Gastrocnemius medialis (tissue), 4 donors: ENCODE measurements at regions not wholly inside any gene's neighbourhood (a gene's known extent, or its start where the extent isn't known, plus 50 kb on each side); places are given as distances from the start of the nearest gene placed in this dataset.

Experiments
- ATAC-seq, 2 donors: fragments of 150-250 bp; one replicate each; pipeline ENCODE4 v1.9.1; 2016
- DNase-seq, 2 donors: peaks; one replicate each; pipeline ENCODE4 v3.0.0-alpha.2; 2019
- H3K27ac ChIP-seq, 4 donors: fragments of 200-600 bp; sonication (generic); 1 replicate in 1 of 4; 2 replicates in 3 of 4; pipeline ENCODE4 v1.5.1; 2016 to 2018; ENCODE audit warnings: mild to moderate bottlenecking in 2 of 4, moderate library complexity in 1 of 4
- H3K27me3 ChIP-seq, 3 donors: fragments of 200-600 bp; sonication (generic) in 2 of 3; 1 replicate in 1 of 3; 2 replicates in 2 of 3; pipeline versions ENCODE4 v1.5.1 to v1.6.0; 2016 to 2019; ENCODE audit warnings: mild to moderate bottlenecking in 1 of 3, moderate library complexity in 1 of 3
- H3K36me3 ChIP-seq, 2 donors: fragments of 200-600 bp; sonication (generic) in 1 of 2; one replicate each; pipeline ENCODE4 v1.5.1; 2017 to 2018
- H3K4me1 ChIP-seq, 2 donors: fragments of 200-600 bp; sonication (generic) in 1 of 2; one replicate each; pipeline ENCODE4 v1.5.1; 2016 to 2017; ENCODE audit warnings: mild to moderate bottlenecking in 2 of 2
- H3K4me3 ChIP-seq, 4 donors: fragments of 200-600 bp; sonication (generic) in 3 of 4; 1 replicate in 1 of 4; 2 replicates in 3 of 4; pipeline ENCODE4 v1.5.1; 2016 to 2019; ENCODE audit warnings: mild to moderate bottlenecking in 2 of 4
- H3K9me3 ChIP-seq, 3 donors: fragments of 200-600 bp; sonication (generic) in 2 of 3; 1 replicate in 1 of 3; 2 replicates in 2 of 3; pipeline ENCODE4 v1.5.1; 2016 to 2019
- POLR2A ChIP-seq, 2 donors: fragments of 450-650 bp; IDR thresholded peaks; one replicate each; pipeline ENCODE4 v1.6.1; 2017; ENCODE audit warnings: antibody characterized with exemption in 2 of 2, mild to moderate bottlenecking in 2 of 2, moderate library complexity in 2 of 2
- in situ Hi-C, 4 donors: fragments of 200-750 bp; cut with MboI; loops; one replicate each; pipeline versions ENCODE4 v1.15.0 to v1.8.0; 2017; ENCODE audit warnings: low sequenced_read_pairs in 4 of 4
- intact Hi-C: fragments of 100-400 bp; cut with DNase I; formaldehyde crosslinking; loops from one replicate; pipeline ENCODE4 v1.15.1; 2023; ENCODE audit warnings: low total_unique reads
- TF ChIP-seq, protein P1 (sequence below), 5 experiments: fragments of 450-650 bp in 3 of 5; fragments of 200-600 bp in 2 of 5; sonication (generic) in 2 of 5; IDR thresholded peaks in 4 of 5; conservative IDR thresholded peaks in 1 of 5; 1 replicate in 4 of 5; 2 replicates in 1 of 5; pipeline ENCODE4 v1.5.1; 2016 to 2019; ENCODE audit warnings: antibody characterized with exemption in 5 of 5, mild to moderate bottlenecking in 3 of 5, moderate library complexity in 3 of 5

DNA sequence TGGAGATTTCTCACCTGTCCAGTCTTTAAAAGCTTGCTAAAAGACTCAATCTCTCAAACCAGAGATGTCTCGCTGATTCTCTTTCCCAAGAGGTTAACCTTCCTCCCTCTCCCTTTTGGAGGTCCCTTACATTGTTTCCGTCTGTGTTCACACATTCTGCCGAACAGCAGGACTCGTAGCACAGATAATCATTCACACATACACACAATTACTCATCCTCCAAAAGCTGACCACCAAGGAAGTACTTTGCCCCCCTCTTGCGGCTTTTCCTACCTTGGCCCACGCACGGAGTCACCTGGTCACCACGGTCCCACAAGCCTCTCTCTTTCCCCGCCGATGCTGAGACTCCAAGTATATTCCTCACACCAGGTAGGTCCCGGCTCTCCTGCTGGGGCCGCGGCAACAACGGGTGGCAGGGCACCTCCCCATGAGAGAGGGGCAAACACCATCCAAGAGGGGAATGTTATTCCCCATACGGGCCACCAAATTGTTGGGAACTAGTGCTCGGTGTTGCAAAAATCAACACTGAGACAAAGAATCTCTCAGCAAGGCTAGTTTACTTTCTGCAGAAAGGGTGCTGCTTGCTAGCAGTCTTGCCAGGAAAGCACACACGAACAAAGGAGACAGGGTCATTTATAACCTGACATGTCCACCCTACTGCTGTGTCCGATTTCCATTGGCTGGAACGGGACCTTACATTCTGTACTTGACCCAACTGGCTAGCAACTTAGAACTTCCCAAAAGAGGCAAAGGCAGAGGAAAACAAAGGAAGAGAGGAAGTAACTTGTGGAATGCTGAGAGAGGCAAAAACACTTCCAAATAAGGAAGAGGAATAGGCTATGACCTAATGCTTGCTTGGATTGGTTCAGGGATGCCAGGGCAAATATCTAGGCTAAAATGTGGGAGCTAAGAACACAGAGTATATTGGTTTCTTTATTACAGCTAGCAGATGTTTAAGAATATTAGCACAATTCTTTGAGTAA lies 102.1 kb upstream of the NECTIN3 start:
- TF ChIP-seq POLR2A (IDR thresholded peaks at IDR 0.05) = no peak
- TF ChIP-seq, protein P1, sequence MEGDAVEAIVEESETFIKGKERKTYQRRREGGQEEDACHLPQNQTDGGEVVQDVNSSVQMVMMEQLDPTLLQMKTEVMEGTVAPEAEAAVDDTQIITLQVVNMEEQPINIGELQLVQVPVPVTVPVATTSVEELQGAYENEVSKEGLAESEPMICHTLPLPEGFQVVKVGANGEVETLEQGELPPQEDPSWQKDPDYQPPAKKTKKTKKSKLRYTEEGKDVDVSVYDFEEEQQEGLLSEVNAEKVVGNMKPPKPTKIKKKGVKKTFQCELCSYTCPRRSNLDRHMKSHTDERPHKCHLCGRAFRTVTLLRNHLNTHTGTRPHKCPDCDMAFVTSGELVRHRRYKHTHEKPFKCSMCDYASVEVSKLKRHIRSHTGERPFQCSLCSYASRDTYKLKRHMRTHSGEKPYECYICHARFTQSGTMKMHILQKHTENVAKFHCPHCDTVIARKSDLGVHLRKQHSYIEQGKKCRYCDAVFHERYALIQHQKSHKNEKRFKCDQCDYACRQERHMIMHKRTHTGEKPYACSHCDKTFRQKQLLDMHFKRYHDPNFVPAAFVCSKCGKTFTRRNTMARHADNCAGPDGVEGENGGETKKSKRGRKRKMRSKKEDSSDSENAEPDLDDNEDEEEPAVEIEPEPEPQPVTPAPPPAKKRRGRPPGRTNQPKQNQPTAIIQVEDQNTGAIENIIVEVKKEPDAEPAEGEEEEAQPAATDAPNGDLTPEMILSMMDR (IDR thresholded peaks at IDR 0.05 in 4 of 5, conservative IDR thresholded peaks at IDR 0.05 in 1 of 5) = no peak
- Histone ChIP-seq H3K4me3 (no peak overlapping the region), H3K27me3 (no peaks in the 10 kb centered on the region), H3K36me3 (no peaks in the 10 kb centered on the region), H3K9me3 (no peaks in the 10 kb centered on the region), H3K4me1 (no peaks in the 10 kb centered on the region), H3K27ac (no peak overlapping the region)
- in situ Hi-C loops = no loop called here
- intact Hi-C loops = no loop called here
- ATAC-seq = no peak
- DNase-seq = no peak

DNA sequence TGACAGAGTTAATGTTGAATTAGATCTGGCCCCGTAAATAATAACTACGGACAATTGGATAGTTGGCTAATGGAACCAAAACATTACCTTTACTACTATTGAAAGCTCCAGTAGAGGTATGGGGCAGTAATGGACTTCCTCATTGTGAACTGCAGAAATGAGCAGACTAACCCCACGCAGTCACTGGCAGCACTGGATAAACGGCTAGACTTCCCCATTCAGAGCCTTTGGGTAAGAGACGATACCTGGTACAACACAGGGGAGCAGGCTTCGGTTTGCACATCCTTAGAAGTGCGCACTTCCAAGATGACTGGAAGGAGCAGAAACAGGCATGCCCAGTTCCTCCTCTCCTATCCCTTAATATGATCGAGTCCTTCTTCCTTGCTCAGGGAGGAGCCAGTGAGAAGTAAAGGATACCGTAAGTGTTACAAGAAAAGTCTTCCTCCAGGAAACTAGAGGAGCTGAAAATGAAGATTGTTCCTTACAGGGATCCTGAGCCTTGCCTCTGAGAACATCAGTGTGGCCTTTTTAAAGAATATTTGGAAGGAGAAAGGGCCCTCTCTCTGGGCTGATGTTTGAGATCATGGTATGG lies 100.5 kb upstream of the NECTIN3 start:
- Histone ChIP-seq H3K27ac (no peak overlapping the region), H3K4me3 (no peak overlapping the region), H3K36me3 (no peaks in the 10 kb centered on the region), H3K27me3 (no peaks in the 10 kb centered on the region), H3K9me3 (no peaks in the 10 kb centered on the region), H3K4me1 (no peaks in the 10 kb centered on the region)
- DNase-seq = no peak
- no peak for ATAC-seq
- TF ChIP-seq, protein P1 (IDR thresholded peaks at IDR 0.05 in 4 of 5, conservative IDR thresholded peaks at IDR 0.05 in 1 of 5) = no peak
- TF ChIP-seq POLR2A (IDR thresholded peaks at IDR 0.05) = no peak
- in situ Hi-C loops = no loop called here
- intact Hi-C loops = no loop called here

DNA sequence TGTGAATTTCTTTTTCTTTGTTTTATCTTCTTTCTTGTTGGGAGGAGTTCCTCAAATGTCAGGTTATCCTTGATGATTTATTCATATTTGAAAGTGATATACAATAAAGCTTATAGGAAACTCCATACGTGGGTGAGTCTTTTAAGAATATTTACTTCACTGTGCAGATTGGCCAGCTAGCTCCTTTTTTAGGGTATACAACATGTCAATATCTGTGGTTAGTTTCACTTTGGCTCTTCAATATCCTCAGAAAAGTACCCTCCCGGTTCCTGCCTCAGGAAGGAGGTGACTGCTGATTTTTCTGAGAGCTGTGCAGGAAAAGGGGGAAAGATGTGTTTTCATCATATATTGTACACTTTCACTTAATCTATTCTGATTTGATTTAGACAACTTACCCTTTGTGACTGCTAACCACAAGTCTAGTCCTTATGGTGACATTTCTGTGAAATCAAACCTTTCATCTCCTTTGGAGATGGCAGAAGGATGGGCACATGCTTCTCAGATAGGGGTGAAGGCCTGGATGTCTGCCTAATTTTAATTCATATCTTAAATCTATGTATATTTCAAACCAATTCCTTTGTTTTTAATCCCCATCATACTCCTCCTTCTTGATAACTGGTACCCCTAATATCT lies 98.2 kb upstream of the NECTIN3 start:
- Histone ChIP-seq H3K27ac (no peak overlapping the region), H3K9me3 (no peaks in the 10 kb centered on the region), H3K27me3 (no peaks in the 10 kb centered on the region), H3K4me1 (no peaks in the 10 kb centered on the region), H3K4me3 (no peak overlapping the region), H3K36me3 (no peaks in the 10 kb centered on the region)
- TF ChIP-seq POLR2A (IDR thresholded peaks at IDR 0.05) = no peak
- TF ChIP-seq, protein P1 (IDR thresholded peaks at IDR 0.05 in 4 of 5, conservative IDR thresholded peaks at IDR 0.05 in 1 of 5) = no peak
- intact Hi-C loops (no loop called here), in situ Hi-C loops (no loop called here)
- ATAC-seq (no peak), DNase-seq (no peak)

DNA sequence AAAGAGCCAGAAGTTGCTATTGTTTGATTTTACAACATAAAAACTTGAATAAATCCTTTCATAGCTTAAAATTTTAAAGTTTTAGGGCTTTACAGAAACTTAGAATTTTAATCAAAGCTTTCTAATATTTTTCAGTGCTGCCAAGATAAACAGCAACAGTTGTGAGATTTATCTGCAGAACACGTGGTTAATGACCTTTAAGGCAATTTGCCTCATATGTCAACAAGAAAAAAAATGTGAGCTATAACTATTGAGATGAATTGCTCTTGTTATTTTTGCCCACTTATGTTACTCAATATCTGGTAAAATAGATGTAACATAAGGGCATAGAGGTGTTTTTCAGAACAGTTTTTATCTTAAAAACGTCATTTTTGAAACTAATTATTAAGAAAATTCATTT lies 96.7 kb upstream of the NECTIN3 start:
- DNase-seq = no peak
- intact Hi-C loops = no loop called here

More for the DNA sequence above, 96.7 kb upstream of the NECTIN3 start:
- no peaks in the 10 kb centered on the region for H3K27me3 ChIP-seq
- ATAC-seq = no peak
- no peak overlapping the region for H3K4me3 ChIP-seq
- H3K27ac ChIP-seq = no peak overlapping the region
- TF ChIP-seq POLR2A (IDR thresholded peaks at IDR 0.05) = no peak
- TF ChIP-seq, protein P1 (IDR thresholded peaks at IDR 0.05 in 4 of 5, conservative IDR thresholded peaks at IDR 0.05 in 1 of 5) = no peak
- H3K36me3 ChIP-seq = no peaks in the 10 kb centered on the region
- no peaks in the 10 kb centered on the region for H3K9me3 ChIP-seq
- no peaks in the 10 kb centered on the region for H3K4me1 ChIP-seq
- in situ Hi-C loops = no loop called here
